ENCODE measurements at regions not wholly inside any gene's neighbourhood (a gene's known extent, or its start where the extent isn't known, plus 50 kb on each side); places are given as distances from the start of the nearest gene placed in this dataset.

GRCh38 chr18:38257661-38258060 lies 692.1 kb upstream of the CELF4 start:
- TF ChIP-seq, protein P1, sequence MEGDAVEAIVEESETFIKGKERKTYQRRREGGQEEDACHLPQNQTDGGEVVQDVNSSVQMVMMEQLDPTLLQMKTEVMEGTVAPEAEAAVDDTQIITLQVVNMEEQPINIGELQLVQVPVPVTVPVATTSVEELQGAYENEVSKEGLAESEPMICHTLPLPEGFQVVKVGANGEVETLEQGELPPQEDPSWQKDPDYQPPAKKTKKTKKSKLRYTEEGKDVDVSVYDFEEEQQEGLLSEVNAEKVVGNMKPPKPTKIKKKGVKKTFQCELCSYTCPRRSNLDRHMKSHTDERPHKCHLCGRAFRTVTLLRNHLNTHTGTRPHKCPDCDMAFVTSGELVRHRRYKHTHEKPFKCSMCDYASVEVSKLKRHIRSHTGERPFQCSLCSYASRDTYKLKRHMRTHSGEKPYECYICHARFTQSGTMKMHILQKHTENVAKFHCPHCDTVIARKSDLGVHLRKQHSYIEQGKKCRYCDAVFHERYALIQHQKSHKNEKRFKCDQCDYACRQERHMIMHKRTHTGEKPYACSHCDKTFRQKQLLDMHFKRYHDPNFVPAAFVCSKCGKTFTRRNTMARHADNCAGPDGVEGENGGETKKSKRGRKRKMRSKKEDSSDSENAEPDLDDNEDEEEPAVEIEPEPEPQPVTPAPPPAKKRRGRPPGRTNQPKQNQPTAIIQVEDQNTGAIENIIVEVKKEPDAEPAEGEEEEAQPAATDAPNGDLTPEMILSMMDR (conservative IDR thresholded peaks at IDR 0.05) = no peak
- no peak overlapping the region for H3K27ac ChIP-seq

DNA sequence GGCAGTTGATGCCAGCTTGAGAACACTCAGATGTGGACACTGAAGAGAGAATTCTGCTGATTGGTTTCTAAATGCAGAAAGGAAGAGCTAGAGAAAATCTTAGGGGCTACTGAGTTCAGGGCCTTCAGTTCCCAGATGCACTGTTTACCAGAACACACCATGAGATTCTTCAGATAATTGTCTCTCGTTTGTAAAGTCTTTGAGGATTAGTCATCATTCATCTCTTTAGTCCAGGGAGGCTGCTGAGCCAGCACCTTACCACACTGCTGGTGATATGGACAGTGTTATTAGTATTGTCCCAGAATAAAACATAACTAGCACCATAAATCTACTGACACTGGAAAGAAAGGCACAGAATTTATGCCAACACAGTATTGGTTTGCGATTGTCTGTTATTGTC lies 690.8 kb upstream of the CELF4 start:
- no peak overlapping the region for H3K27ac ChIP-seq
- TF ChIP-seq, protein P1 (conservative IDR thresholded peaks at IDR 0.05) = no peak

DNA sequence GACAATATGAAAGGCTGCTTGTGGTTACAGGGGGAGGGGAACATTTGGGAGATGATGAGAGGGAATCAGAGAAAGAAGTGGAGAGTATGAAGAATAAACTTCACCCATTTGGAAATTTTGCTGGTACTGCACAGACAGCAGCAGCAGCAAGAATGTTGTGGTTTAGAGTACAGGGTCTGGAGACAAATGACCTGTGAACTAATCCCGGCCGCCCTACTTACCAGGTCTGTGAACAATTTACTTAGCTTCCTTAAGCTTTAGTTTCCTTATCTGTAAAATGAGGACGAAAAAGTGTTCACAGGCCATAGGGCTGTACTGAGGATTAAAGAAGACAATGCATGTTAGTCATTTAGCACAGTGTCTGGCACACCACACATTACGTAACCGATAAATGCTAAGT lies 685.4 kb upstream of the CELF4 start:
- TF ChIP-seq, protein P1 (conservative IDR thresholded peaks at IDR 0.05) = no peak

DNA sequence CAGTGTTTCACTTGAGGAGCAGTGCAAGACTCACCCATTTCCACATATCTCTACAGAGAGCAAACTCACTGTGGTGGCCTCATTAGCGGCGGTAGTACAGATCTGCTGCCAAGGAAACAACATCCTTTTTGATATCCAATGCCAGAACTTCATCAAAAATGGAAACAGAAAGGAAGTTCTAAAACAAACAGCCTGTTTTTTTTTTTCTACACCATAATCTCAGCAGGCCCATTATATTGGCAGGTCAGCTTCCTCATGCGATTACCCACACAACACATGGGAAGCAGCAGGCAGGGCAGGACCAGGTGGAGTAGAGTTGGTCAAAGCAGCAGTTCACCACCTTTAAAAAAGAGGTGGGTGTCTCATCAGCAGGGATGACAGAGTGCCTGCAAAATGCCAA lies 678.9 kb upstream of the CELF4 start:
- no peak overlapping the region for H3K27ac ChIP-seq
- TF ChIP-seq, protein P1 (conservative IDR thresholded peaks at IDR 0.05) = no peak

More for the DNA sequence above, 685.4 kb upstream of the CELF4 start:
- no peak overlapping the region for H3K27ac ChIP-seq

DNA sequence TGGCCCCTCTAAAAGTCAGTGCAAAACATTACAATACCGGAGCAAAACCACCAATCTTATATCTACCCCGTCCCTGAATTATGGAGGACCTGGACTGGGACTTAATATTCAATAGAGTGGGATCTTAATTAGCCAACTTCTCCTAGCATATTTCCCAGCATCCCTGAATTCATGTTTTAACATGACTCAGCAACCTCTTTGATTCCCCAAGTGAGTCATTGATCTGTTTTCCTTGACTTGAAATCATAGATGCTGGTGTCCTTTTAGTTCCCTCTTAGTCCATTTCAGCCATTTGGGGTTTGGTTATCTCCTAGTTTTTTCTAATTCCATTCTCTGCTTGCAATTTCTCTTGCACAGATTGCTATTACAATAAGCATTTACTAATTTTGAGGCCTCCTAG lies 677.7 kb upstream of the CELF4 start:
- H3K27ac ChIP-seq = no peak overlapping the region
- TF ChIP-seq, protein P1 (conservative IDR thresholded peaks at IDR 0.05) = no peak

GRCh38 chr18:38241736-38242135 lies 676.1 kb upstream of the CELF4 start:
- no peak overlapping the region for H3K27ac ChIP-seq
- TF ChIP-seq, protein P1 (conservative IDR thresholded peaks at IDR 0.05) = no peak

- TF ChIP-seq, protein P1 (conservative IDR thresholded peaks at IDR 0.05) = no peak
- no peak overlapping the region for H3K27ac ChIP-seq
Measured at GRCh38 chr18:38241216-38241615, 675.6 kb upstream of the CELF4 start.

DNA sequence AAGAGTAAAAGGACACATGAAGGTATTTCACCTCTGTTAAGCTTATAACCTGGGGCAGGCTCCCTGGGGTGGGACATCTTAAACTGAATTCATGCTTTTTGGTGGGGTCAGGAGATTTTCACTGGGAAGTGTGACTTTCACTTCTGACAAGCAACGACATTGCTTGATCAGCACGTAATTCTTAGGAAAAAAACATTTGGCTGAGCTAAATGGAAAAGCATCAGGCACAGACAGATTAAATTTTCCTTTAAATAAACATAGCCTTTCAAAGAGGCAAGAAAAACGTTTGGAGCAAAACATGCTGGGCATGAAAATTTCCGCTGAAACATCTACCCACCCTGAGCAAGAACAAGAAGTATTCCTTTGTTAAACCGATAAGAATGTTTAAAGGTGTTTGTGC lies 674.0 kb upstream of the CELF4 start:
- TF ChIP-seq, protein P1 (conservative IDR thresholded peaks at IDR 0.05) = no peak
- H3K27ac ChIP-seq = no peak overlapping the region

Data from VCaP (cell line).